ENCODE measurements at regions not wholly inside any gene's neighbourhood (a gene's known extent, or its start where the extent isn't known, plus 50 kb on each side); places are given as distances from the start of the nearest gene placed in this dataset.

DNA sequence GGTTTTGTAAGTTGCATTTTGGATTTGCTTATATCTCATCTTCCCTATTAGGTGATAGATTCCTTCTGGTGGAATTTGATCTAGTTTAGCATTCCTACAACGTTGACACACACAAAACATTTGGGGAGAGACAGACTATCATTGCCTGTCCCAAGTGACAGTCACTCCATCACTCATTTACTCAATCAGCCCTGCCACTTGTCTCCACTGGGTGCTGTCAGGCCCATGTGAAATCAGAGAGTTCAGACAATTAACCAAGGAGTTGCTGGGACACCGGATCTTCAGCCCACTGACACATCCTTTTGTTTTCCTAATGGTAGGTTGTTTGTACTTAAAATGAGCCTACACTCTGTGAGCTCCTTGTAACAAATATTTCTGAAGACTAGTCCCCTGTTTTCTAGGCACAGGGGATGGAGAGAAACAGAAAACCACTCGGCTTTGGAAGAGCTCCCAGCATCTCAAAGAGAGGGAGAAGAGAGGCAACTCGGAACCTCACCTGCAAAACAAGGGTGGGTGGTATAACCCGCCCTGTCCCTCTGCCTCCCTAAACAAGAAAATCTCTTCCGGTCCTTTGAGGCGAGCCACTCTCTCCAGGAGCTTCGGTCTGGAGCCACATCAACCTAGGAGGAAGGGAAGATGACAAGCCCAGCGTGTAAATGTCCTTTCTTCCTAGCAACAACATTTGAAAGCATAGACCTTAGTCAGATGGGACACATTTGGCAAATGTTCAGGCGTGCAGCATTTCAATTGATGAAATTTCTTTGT, 440.9 kb upstream of the KLF12 start:
- TF ChIP-seq POLR2A (IDR thresholded peaks at IDR 0.05) = no peak
- TF ChIP-seq, protein P1, sequence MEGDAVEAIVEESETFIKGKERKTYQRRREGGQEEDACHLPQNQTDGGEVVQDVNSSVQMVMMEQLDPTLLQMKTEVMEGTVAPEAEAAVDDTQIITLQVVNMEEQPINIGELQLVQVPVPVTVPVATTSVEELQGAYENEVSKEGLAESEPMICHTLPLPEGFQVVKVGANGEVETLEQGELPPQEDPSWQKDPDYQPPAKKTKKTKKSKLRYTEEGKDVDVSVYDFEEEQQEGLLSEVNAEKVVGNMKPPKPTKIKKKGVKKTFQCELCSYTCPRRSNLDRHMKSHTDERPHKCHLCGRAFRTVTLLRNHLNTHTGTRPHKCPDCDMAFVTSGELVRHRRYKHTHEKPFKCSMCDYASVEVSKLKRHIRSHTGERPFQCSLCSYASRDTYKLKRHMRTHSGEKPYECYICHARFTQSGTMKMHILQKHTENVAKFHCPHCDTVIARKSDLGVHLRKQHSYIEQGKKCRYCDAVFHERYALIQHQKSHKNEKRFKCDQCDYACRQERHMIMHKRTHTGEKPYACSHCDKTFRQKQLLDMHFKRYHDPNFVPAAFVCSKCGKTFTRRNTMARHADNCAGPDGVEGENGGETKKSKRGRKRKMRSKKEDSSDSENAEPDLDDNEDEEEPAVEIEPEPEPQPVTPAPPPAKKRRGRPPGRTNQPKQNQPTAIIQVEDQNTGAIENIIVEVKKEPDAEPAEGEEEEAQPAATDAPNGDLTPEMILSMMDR (IDR thresholded peaks at IDR 0.05) = no peak
